Mammary epithelial cell (primary cell): ENCODE measurements at regions not wholly inside any gene's neighbourhood (a gene's known extent, or its start where the extent isn't known, plus 50 kb on each side); places are given as distances from the start of the nearest gene placed in this dataset.

Source experiments
- EZH2 ChIP-seq: IDR thresholded peaks from 2 replicates; pipeline ENCODE4 v1.6.1; 2012; ENCODE audit warnings: low read length, inconsistent platforms, borderline replicate concordance
- TF ChIP-seq, protein P1 (sequence below), 2 donors: IDR thresholded peaks in 1 of 2; conservative IDR thresholded peaks in 1 of 2; 2 replicates each; pipeline ENCODE4 v1.5.1; 2011 to 2012; ENCODE audit warnings: inconsistent platforms in 2 of 2, low read length in 2 of 2, mild to moderate bottlenecking in 2 of 2, control low read depth in 1 of 2, low read depth in 1 of 2; ENCODE audit not compliant: insufficient read depth in 1 of 2; ENCODE audit errors: extremely low read depth in 1 of 2

GRCh38 chr9:73919712-73920111 is 577.4 kb upstream of the RORB start:
- TF ChIP-seq, protein P1, sequence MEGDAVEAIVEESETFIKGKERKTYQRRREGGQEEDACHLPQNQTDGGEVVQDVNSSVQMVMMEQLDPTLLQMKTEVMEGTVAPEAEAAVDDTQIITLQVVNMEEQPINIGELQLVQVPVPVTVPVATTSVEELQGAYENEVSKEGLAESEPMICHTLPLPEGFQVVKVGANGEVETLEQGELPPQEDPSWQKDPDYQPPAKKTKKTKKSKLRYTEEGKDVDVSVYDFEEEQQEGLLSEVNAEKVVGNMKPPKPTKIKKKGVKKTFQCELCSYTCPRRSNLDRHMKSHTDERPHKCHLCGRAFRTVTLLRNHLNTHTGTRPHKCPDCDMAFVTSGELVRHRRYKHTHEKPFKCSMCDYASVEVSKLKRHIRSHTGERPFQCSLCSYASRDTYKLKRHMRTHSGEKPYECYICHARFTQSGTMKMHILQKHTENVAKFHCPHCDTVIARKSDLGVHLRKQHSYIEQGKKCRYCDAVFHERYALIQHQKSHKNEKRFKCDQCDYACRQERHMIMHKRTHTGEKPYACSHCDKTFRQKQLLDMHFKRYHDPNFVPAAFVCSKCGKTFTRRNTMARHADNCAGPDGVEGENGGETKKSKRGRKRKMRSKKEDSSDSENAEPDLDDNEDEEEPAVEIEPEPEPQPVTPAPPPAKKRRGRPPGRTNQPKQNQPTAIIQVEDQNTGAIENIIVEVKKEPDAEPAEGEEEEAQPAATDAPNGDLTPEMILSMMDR (conservative IDR thresholded peaks at IDR 0.05 in 1 of 2, IDR thresholded peaks at IDR 0.05 in 1 of 2; ENCODE audit: extremely low read depth in 1 of 2, insufficient read depth in 1 of 2, low read depth in 1 of 2, low read length in 2 of 2) = no peak
- no peak for TF ChIP-seq EZH2
